ENCODE measurements at regions not wholly inside any gene's neighbourhood (a gene's known extent, or its start where the extent isn't known, plus 50 kb on each side); places are given as distances from the start of the nearest gene placed in this dataset.

DNA sequence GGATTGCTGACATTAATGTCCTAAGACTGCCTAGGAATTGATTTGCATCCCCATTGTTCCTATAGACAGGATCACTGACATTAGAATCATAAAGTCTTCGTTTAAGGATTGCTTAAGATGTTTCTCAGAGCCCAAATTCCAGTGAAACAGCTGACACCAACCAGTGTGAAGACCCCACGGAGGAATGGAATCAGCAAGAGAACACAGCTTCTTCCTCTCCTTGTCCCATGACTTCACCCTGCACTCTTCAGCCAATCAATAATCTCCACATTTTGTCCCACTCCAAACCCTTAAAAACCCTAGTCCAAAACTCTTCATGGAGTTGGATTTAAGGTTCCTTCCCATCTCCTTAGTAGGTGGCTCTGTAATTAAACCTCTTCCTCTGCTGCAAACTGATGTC is 157.0 kb upstream of the NDUFV2 start:
- no peak for DNase-seq

DNA sequence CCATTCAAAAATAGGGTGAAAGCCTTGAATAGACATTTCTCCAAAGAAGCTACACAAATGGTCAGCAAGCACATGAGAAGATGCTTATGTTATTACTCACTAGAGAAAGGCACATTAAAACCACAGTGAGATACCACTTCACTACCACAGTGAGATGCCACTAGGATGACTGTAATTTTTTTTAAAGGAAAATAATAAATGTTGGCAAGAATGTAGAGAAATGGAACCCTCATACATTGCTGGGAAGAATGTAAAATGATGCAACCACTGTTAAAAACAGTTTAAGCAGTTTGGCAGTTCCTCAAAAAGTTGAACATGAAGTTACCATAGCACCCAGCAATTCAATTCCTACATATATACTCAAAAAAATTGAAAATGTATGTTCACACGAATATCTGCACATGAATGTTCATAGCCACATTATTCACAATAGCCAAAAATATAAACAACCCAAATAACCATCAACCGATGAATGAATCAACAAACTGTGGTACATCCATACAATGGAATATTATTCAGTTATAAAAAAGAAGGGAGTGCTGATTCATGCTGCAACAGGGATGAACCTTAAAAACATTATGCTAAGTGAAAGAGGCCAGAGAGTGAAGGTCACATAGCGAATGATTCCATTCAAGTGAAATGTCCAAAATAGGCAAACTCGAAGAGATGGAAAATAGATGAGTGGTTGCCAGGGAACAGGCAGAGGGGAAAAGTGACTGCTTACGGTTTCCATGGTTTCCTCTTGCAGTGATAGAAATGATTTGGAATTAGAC is 156.2 kb upstream of the NDUFV2 start:
- no peak for DNase-seq

DNA sequence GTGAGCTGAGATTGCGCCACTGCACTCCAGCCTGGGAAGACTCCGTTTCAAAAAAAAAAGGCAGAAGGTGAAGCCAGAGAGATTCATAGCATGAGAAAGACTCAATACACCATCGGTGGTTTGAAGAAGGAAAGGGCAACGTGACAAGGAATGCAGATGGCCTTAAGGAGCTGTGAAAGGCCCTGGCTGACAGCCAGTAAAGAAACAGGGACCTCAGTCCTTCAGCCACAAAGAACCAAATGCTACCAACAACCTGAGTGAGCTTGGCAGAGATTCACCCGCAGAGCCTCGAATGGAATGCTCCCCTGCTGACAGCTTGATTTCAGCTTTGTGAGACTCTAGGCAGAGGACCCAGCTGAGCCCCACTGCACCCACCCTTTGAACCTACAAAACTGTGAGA is 154.9 kb upstream of the NDUFV2 start:
- no peak for DNase-seq

DNA sequence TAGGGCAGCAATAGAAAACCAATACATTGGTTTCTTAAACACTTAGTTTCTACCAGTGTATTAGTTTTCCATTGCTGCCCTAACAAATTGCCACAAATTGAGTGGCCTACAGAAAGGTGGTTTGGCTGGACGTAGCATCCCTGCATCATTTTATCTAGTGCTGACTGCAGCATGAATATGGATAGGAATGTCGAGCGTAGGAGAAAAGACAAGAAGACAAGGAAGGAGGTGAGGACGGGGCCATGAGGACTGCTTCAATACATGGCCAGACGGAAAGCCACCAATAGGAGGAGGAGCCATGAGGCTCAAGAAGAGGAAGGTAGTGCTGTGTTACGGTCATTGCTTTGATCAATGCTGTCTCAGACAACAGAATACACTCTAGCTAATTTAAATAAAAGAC is 154.5 kb upstream of the NDUFV2 start:
- no peak for DNase-seq

DNA sequence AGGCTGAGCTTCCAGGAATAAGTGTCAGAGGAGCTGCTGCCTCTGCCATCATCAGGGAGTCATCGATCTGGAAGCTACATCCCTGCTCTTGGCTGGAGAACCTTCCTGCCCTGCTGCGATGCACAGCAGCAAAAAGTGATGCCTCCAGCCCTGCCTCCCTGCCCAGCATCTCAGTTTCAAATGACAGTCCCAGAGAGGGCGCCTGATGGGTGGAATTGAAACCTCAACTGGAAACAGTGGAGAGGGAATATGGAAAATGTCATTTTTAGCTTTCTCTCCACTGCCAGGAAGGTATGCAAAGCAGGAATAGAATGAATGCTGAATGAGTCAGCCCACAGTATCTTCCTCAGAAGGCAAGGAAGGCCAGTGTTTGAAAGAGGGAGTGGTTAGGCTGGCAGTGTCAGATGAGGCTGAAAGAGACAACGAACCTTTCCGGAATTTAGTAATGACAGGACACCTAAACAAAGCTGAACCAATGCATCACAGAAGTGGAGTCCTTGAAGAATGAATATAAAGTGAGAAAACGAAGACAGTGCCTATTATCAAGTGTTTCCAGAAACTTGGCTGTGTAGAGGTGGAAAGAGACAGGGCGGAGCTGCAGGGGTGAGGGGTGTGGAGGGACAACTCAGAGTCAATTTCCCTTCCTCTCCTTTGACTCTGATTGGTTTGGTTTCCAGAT is 153.9 kb upstream of the NDUFV2 start:
- DNase-seq = no peak

DNA sequence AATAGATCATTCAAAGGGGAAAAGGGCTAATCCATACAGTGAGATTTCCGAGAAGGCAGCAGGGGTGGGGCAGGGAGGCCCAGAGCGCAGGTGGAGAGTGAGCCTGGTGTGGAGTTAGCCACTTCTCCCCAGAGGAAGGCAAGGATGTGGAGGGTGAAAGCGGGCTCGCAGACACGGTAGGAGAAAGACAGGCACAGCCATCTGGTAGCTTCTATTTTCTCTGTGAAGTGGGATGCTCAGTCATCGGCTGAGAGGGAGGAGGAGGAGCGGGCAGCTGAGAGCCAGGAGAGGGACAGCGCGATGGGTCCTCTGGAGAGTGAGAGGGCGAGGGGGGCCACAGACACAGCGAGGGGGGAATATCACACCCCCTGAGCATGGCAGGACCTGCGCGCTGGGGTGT is 153.3 kb upstream of the NDUFV2 start:
- no peak for DNase-seq

DNA sequence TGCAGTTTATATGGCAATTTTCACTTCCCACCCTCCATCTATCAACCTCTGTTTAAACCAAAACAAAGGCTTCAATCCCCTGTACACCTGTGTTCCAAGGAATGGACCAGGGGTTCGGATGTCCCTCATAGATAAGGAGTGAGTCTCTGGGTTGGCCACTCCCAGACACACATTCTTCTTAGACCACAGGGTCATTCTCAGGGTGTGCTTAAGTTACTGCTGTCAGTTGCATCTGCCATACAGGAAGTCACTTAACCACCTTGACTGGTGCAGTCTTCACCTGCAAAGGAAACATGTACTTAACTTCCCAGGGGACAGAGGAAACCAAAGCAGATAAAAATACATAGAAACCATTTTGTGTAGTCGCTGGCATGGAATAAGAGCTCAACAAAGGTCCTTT is 151.0 kb upstream of the NDUFV2 start:
- DNase-seq = no peak

DNA sequence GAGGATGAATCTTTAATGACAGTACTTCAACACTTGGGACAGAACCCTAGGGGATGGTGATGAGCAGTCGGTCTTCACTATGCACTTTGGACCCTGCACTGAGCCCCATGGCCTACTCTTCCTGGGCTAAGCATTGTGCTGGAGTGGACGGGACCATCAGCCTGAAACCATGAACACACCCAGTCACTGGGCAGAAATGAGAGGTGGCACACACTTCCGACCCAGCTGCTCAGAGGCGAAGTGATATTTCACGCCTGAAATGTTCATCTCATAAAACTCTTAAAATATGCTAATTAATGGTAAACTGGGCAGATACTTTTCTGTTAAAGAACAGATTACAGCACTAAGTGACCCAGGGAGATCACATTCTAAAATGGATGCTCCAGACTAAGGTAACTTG is 150.3 kb upstream of the NDUFV2 start:
- DNase-seq = no peak

DNA sequence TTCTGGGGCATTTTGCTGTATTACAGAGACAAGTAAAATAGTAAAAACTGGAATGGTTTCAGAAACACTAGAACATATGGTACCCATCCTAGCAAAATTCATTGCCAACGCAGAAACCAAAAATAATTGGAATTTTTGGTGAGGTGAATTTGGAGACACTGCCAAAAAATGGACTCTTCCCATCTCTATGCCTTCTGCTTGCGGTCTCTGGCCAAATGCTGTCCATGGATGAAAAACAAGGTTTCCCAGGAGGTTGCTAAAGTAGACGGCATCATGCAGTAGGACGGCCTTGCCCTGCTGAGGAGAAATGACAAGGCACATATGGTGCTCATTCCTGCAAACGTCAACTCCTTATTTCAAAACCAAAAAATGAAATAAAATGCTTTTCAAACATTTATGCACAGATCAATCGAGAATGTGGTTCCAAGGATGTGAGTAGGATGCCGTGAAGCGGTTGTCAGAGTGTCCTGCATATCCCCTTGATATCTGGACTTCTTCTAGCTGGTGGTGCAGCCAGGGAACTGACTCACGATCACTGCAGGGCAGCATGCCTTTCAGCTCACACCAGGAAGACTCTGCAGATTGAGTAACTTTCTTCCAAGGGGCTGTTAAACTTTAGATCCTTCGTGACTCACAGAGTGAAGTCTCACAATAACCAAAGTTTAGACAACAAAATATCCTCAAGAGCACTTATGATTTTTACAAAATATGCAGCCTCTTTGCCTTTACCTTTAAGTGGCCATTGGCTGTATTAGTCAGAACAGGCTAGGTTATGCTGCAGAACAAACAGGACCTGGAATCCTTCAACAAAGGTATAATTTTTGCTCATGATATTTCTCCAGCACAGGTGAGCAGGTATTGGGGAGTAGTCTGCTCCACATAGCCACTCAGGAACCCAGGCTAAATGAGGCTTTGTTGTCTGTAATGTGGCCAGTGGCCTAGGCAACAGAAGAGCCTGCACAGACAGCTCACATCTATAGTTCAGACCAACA is 149.4 kb upstream of the NDUFV2 start:
- no peak for DNase-seq

DNA sequence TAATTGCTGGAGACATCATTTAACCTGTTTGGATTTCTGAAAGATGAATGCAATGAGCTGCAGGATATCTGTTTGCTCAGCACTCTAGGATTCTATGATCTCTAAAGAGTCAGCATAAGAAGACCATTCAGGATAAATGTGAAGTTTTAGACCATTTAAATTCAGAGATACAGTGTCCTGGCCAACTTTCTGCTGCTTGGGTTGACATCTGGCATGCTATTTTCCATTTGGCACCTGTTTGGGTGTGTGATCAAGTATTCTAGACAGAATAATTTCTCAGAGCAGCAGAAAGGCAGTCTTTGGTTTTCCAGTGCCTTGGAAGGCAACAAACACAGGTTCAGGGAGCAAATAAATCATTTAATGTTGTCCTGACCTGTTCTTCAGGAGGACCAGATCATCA is 144.8 kb upstream of the NDUFV2 start:
- no peak for DNase-seq

DNA sequence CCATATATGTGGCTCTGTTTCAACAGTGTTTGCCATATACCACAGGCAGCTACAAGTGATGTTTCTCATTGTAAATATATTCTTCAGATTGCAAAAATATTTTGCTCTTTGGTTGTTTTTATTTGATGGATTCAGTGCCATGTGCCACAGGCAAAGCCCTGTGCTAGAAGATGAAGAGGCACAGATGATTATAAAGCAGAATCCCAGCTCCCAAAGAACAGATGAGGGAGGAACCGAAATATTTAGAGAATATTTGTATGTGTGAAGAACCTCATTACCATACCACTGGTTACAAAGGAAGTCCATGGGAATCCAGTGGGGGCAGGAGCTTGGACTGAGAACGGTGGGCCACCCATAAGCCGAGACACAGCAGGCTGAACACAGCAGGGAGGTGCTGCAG is 143.8 kb upstream of the NDUFV2 start:
- no peak for DNase-seq

DNA sequence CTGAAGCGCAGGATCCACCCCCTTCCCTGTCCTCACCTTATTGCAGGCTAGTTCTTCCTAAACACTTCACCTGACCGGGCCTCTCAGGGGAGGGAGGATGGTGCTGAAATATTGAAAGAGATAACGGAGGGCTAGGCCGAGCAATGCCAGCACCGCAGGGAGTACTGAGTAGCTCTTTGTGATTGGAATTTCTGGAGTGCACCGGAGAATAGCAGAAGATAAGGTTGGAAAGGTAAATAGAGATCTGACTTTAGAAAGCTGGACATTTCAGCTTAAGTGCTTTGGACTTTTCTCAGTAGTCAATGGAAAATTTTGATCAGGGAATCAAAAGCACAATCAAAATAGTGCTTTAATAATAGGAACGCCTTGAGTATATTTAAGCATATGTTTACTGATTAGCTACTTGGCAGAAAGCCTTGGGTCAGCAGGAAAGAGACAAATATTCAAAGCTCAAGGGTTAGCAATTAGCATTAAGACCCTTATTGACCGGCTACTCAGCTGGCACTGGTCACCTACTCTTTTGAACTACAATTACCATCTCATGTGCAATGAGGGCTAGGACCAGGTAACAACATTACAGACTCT is 142.9 kb upstream of the NDUFV2 start:
- no peak for DNase-seq

DNA sequence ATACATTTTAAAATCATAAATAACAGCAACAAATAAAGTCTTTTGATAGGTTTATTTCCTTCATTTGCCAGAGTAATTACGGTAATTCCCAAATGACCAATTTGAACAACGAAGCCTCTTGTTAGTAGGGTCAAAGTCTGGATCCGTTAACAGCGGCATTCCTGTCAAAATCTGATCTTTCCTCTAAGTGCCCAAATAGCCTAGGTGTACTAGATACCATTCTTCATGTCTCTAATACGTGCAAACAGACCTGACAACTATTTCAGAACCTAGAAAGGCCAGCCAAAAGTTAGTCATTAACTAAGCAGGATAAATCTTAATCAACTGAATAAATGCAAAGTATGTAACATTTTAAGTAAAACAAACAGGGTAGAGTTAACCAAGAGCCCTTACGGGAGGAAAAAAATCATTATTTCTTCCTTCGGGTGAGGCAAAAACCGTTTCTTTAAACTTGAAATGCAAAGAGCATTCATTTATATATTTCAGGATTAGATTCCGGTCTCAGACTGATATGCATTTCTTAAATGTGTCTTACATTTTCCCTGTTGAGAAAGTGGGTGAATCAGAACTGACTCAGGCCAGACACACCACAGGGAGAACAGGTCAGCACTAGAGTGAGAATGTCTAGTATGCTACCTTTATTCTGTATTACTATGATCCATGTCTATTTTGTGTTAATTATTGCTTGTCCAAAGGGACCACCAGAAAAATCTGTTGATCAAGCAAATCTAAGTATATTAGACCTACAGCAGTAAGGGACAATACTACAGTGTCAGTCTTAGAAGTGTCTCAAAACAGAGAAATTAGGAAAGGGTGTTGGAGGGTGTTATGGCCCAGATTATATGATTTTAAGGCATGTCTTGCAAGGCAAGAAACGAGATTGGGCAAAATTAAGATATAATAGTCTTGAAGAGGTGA is 141.5 kb upstream of the NDUFV2 start:
- DNase-seq = no peak

DNA sequence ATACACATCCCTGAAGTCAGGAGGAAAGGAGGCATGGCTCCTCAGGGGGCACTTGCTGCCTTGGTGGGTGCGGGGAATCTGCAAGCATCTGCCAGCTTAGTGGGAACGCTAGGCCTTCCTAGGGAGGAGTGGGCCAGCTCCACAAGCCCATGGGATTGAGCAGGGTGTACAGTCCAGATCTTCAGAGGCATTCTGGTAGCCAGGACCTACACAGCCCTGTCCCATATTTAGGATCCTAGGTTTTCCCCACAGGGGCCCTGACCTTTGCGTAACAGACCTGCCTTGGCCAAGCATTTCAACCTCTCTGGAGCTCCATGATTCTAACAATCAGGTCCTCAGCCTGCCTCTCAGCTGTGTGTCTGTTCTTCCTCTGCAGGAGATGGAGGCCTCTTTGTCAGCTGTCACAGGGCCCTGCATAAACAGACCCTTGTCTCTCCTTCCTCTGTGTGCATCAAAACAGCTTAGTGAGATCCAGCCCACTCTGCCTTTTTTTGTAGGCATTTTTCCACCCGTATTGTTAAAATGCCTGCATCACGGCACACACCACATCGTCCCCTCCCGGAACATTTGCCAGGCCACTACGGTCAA is 140.2 kb upstream of the NDUFV2 start:
- no peak for DNase-seq

DNA sequence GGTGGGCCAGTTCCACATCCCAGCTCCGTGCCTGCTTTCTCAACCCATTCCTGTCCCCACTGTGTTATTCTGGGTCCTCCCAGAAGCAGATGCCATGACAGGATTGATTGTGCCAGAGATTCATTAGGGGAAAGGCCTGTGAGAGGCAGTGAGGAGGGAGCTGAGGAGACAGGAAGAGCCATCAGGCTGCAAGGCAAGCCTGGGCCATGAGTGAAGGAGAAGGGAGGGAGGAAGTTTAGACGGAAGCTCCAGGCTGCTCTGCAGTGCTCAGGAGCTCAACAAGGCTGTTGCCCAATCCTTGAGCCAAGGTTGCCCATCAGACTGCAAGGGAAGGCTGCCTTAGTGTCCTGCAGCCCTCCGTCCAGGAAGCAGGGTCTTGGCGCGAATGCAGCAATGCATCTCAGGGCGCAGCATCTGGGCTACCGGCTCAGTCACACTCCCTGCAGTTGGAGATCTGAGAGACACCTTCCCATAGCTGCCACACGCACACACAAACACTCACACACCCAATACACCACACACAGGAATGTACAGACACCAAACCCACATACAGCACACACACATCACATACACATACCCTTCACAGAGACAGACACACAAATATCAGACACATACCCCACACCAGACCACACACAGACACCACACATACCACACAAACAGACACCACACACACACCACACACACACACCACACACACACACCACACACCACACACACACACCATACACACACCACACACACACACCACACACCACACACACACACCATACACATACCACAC is 139.5 kb upstream of the NDUFV2 start:
- DNase-seq = no peak

DNA sequence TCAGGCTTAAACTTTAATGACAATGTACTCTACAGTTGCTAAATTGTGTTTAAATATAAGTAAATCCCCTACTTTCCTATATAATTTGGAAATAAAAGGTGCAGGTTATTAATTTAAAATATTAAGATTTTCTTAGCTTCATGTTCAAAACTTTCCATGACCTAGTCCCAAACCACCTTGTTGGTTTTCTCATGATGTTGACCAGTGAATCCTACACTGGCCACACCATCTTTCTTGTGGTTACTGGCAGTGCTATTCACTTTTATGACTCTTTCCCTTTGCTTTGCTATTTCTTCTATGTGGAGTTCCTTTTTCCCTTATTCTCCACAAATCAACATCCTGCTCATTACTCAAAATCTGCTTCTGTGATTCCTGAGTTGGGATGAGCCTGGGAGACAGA is 138.6 kb upstream of the NDUFV2 start:
- no peak for DNase-seq

DNA sequence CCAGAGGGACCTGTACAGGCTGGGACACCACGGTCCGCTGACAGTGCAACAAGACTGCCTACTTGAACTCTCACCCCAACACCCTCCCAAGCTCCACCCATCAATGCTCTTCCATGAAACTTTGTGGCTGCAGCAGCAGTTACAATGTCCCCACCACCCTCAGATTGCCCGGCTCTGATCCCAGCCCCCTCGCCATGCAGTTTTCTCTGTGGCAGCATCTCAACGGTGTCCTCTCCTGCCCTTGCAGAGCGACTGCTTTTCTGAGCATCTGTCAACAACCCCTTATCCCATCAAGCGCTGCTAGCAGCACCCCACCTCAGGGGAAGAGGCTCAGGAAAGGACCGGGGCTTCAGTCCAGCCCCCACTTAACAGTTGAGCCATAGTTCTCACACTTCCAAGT is 137.1 kb upstream of the NDUFV2 start:
- DNase-seq = no peak

DNA sequence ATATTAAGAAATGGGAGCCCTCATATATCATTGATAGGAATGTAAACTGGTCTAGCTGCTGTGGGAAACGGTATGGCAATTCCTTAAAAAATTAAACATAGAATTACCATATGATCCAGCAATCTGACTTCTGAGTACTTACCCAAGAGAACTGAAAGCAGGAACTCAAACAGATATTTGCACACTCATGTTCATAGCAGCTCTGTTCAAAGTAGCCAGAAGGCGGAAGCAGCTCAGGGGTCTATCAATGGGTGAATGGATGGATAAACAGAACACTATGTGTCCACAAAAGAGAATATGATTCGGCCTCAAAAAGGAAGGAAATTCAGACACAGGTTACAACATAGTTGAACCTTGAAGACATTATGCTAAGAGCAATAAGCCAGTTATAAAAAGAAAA is 135.7 kb upstream of the NDUFV2 start:
- no peak for DNase-seq

DNA sequence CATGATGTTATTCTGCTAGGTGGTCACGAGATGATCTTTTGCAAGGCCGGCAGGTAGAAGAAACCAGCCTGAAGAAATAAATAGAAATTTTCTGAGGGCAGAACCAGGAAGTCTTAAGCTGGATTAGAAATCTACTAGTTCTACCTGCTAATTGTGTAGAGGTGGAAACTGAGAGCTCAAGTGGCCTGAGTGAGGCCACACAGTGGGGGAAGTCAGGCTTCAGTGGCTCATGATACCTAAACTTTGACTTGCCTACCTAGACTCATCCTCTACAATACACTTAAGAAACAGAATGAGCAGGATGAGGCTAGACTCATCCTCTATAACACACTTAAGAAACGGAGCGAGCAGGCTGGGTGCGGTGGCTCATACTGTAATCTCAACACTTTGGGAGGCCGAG is 134.9 kb upstream of the NDUFV2 start:
- no peak for DNase-seq

DNA sequence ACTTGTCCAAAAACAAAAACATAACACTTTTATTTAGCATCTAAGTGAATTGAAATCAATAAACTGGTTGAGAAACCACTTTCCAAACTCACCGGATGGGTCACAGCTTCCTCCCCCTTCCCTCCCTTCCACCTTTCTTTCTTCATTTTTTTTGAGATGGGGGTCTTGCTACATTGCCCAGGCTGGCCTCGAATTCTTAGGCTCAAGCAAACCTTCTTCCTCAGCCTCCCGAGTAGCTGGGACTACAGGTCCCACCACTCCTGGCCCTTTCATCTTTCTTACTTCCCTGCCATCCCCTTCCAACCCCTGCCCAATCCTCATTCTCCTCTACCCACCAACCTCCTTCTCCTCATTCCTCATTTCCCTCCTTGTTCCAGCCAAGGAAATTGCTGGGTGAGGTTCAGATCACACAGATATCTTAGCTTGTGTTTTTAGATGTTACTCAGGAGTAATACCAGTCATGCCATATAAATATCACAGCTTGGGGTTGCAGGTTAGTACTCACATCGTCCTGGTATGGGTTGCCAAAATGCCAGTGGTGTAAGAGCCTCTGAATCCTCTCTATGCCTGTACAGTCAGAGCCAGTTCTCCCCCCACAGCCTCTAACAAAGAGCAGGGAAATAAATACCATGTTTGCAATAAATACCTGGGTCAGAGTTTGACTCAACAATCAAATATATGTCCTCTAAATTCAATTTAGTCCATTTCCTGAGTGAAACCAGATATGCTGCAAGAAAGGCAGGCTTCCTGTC is 132.7 kb upstream of the NDUFV2 start:
- no peak for DNase-seq
